ENCODE measurements at regions not wholly inside any gene's neighbourhood (a gene's known extent, or its start where the extent isn't known, plus 50 kb on each side); places are given as distances from the start of the nearest gene placed in this dataset.

GRCh38 chr20:48102076-48102787, 317.0 kb upstream of the SULF2 start:
- TF ChIP-seq SP1 (IDR thresholded peaks at IDR 0.05) (no peak), HDGF (IDR thresholded peaks at IDR 0.05; ENCODE audit: borderline replicate concordance) (no peak), FOXA1 (IDR thresholded peaks at IDR 0.05) (no peak)

All from HEK293T (cell line).